Skin of body (tissue), 1 donor: ENCODE measurements at regions not wholly inside any gene's neighbourhood (a gene's known extent, or its start where the extent isn't known, plus 50 kb on each side); places are given as distances from the start of the nearest gene placed in this dataset.

Experiments
- DNase-seq: peaks from one replicate; lab custom pipeline; 2025; lab: John Stamatoyannopoulos, UW

- DNase-seq, result no peak
These were observed 138.3 kb upstream of the SMIM23 start for GRCh38 chr5:171647043-171647903.

DNA sequence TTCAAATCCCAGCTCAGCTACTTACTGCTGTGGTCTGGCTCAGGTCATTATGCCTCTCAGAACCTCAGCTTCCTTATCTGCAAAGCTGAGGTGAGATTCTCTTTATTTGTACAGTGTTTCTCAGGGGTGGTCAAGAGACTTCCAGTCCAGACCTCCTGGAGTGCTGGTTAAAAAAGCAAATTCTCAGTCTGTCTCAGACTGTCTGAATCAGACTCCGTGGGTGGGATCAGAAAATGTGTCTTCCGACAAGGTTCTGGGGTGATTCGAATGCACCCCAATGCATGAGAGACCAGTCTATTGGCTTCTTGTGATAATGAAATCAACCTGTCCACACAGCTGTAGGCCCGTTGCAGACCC lies 137.7 kb upstream of the SMIM23 start:
- no peak for DNase-seq

GRCh38 chr5:171648279-171649074 lies 137.1 kb upstream of the SMIM23 start:
- peak; percentile 52 for DNase-seq

DNA sequence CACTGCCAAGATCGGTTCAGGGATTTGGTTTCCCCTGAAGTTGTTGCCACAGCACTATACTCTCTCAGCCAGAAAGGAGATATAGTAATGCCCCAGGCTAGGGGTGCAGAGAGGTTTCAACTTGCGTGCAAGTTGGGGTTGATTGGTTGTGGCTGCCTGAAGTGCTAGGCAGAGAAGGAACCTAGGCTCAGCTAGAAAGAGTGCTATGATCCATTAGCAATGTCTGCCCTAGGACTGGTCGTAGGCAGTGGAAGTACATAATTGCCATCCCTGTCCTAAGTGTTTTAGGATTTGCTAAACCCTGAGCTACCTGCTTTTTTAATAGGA lies 136.6 kb upstream of the SMIM23 start:
- DNase-seq, result no peak

DNA sequence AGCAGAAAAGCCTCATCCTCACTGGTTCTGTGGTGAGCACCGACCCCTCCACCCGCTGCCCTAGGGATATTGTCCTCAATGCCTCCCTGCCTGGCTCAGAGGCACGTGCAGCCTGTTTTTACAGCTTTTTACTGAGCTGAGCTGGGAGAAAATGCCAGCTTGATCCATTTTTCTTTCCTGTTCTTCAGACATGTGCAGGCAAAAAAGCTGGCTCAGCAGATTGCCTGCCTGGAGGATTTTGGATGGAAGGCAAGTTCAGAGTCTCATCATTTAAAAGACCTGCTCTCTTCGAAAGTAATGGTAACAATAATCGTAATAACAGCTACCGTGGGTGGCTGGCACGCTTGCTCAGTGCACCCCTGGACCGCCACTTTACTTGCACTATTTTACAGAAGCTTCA lies 135.0 kb upstream of the SMIM23 start:
- no peak for DNase-seq

GRCh38 chr5:171651102-171651501 lies 134.5 kb upstream of the SMIM23 start:
- no peak for DNase-seq

DNA sequence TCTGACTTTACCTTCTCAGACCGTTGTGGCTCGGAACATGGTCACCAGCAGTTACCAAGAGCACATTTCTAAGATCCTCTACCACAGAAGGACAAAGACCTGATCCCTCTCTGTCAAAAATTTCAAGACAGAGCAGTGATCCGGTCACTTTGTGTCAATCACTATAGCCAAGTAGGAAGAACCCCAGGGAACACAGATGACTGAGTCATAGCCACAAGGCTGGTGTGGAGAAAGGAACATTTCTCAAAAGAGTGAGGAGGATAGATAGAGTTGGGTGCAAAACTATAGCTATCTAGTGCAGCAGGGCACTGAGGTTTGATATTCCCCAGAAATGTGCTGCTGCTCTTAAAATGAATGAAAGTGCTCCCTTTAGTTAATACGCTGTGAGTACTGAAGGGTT lies 130.7 kb upstream of the SMIM23 start:
- DNase-seq, result no peak

- no peak for DNase-seq
These were observed 128.1 kb upstream of the SMIM23 start for GRCh38 chr5:171657473-171657872.

DNA sequence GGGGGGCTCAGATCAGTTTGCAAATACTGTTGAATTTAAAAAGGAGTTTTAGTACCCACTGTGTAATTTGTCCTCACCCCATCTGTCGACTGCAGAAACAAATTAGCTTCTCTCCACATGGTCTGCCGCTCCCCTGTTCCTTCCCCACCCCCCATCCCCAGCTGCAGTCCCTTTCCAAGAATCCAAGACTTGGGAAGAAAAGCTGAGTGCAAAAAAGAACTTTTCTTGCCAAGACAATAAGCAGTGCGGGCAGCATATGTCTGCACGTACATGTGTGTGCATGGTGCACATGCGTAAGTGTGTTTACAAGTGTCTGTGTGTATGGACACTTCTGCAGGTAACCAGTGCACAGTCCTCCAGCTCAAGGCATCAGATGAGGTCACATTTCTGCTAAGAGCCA lies 125.7 kb upstream of the SMIM23 start:
- peak; percentile 81 for DNase-seq

- no peak for DNase-seq
These were observed 125.2 kb upstream of the SMIM23 start for GRCh38 chr5:171660434-171660833.

DNA sequence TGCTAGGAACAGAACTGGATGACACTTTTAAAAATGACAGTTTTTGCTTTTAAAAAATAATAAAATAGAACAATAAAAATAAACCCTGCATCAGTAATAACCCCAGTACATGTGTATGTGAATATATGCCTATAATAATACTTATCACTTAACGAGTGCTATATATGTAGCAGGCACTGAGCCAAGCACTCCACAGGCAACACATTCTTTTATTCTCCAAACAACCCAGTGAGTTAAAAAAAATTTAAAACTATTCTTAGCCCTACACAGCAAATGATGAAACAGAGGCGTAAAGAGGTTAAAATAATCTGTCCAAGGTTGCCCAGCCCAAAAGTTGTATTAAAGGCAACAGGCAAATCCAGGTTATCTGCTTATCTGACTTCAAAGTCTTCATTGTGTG lies 124.5 kb upstream of the SMIM23 start:
- DNase-seq, result no peak

DNA sequence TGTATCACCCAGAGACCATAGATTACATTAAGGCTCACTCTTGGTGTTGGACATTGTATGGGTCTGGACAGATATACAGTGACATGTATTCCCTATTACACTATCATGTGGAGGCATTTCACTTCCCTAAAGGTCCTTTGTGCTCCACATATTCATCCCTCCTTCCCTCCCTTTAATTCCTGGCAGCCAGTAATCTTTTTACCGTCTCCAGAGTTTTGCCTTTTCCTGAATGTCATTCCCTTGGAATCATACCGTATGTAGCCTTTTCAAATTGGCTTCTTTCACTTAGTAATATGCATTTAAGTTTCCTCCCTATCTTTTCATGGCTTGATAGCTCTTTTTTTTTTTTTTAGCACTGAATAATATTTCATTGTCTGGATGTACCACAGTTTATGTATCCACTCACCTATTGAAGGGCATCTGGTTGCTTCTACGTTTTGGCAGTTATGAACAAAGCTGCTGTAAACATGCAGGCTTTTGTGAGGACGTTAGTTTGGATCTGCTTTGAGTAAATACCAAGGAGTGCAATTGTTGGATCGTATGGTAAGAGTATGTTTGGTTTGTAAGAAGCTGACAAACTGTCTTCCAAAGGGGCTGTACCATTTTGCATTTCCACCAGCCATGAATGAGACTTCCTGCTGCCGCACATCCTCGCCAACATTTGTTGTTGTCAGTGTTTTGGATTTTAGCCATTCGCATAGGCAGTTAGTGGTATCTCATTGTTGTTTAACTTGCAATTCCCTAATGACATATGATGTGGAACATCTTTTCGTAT lies 122.1 kb upstream of the SMIM23 start:
- peak; percentile 24 for DNase-seq

DNA sequence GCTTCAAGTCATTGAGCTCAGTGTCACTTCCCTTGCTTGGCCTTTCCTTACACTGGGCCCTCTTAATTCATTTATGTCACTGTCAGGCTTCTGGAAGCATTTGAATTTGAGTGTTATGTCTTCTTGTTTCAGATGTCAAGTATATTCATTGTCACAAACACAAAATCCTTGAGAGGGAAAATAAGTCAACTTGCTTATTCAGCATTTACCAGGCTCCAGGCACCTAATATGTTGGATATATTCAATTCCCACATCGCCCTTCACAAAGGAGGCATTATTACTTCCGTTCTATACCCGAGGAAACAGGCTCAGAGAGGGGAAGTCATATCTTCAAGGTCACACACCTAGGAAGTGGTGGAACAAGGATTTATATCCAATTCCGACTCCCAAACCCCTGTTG lies 121.1 kb upstream of the SMIM23 start:
- DNase-seq, result no peak

DNA sequence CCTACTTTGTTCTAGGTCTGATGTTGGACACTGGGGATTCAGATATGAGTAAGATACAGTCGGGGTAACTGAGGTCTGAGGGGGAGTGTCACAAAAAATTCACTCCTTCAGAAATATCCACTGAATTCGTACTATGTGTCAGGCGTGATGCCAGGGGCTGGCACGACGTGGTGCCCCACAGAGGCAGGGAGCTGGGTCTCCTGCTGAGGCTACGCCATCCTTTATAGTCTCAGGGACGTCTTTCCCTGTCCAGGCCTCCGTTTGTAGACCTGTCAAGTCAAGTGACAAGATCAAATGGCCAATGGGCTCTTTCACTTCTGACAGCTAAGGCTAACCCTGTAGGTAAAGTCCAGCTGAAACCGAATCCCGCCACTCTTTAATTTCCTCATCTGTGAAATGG lies 118.8 kb upstream of the SMIM23 start:
- DNase-seq, result no peak

- peak; percentile 59 for DNase-seq
These were observed 118.1 kb upstream of the SMIM23 start for GRCh38 chr5:171667341-171668096.

- DNase-seq, result no peak
These were observed 117.6 kb upstream of the SMIM23 start for GRCh38 chr5:171668097-171668412.

GRCh38 chr5:171669571-171669970 lies 116.0 kb upstream of the SMIM23 start:
- no peak for DNase-seq

DNA sequence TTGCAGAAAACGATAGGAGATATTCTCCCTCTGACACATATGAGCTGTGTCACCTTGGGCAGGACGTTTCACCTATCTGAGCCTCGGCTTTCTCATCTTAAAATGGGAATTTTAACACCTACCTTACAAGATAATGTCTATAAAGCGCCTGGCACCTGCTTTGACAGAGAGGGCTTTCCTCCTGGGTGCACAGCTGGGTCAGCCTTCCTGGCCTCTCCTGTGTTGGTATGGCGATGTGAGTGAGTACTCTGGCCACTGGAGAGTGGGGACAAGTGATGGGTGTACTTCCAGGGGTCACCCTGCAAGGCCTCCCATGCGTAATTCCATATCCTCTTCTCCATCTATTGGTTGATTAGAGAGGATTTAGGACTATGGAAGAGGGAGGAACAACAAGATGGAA lies 113.1 kb upstream of the SMIM23 start:
- no peak for DNase-seq

DNA sequence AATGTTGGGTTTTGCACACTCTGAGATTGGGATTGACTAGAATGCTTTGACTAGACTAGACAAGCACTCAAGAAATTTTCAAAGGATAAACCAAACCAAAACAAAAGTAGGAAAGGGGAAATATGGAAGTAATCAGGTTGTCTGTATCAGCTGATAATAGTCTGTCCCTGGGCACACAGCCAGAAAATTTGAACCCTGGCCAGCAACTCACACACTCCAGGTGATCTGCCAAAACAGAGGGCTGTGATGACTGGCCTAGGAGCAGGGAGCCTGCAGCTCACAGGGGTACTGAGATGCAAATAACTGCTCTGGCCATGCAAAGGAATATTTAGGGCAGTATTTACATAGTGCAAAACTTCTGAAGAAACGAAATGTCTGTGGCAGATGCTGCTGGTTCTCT lies 112.3 kb upstream of the SMIM23 start:
- DNase-seq, result no peak

GRCh38 chr5:171673840-171674239 lies 111.8 kb upstream of the SMIM23 start:
- DNase-seq, result no peak

GRCh38 chr5:171675511-171675910 lies 110.1 kb upstream of the SMIM23 start:
- no peak for DNase-seq
